ENCODE measurements at regions not wholly inside any gene's neighbourhood (a gene's known extent, or its start where the extent isn't known, plus 50 kb on each side); places are given as distances from the start of the nearest gene placed in this dataset.

GRCh38 chr16:66315210-66315825 lies 51.2 kb upstream of the CDH5 start:
- ATAC-seq = peak; percentile 85
- peaks cover 9% of the 10 kb centered on the region for H3K4me1 Mint-ChIP-seq
- no peak overlapping the region for H3K27ac Mint-ChIP-seq
- DNase-seq = peak in 2 of 3 donors; percentile 14 to 32
- no peak overlapping the region for H3K4me3 Mint-ChIP-seq
- peaks cover 39% of the 10 kb centered on the region for H3K27me3 Mint-ChIP-seq
- peaks cover 4% of the 10 kb centered on the region for H3K36me3 Mint-ChIP-seq (ENCODE audit: low read depth)
- no peaks in the 10 kb centered on the region for H3K9me3 ChIP-seq (ENCODE audit: control insufficient read depth, low read length, poor library complexity, severe bottlenecking)

GRCh38 chr16:66311306-66311705 lies 55.2 kb upstream of the CDH5 start:
- H3K27ac Mint-ChIP-seq = no peak overlapping the region

DNA sequence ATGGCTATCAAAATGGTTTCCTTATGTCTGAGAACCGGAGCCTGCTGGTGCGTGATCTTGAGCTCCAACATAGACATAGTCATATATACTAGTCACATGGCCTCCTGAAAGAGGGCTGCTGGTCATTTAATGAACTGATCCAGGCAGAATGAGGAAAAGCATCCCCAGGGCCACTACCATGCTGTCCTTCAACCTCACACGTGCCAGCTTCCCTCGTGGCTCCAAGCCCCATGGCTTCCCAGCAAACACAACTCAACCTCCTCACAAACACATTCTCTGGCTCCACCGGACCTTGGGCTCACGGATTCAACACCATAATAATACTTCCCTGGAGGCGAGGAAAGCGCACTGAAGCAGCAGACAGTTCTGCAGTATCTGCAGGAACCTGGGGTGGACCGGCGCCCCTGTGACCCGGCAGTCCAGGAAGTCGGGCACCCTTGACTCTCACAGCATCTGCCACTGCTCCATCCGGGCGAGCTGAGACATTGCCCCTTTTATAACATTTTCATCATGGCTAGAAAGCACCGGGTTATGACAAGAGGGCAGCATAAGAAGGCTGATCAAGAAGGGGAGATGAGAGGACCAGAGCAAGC lies 57.2 kb upstream of the CDH5 start:
- ATAC-seq = no peak
- Mint-ChIP-seq H3K27ac (no peak overlapping the region), H3K4me3 (no peak overlapping the region), H3K27me3 (peaks cover 52% of the 10 kb centered on the region), H3K4me1 (peaks cover 3% of the 10 kb centered on the region), H3K36me3 (ENCODE audit: low read depth) (peaks cover 3% of the 10 kb centered on the region)
- H3K9me3 ChIP-seq (ENCODE audit: control insufficient read depth, low read length, poor library complexity, severe bottlenecking) = no peaks in the 10 kb centered on the region
- no peak for DNase-seq

More at GRCh38 chr16:66311306-66311705, 55.2 kb upstream of the CDH5 start:
- H3K27me3 Mint-ChIP-seq = peaks cover 45% of the 10 kb centered on the region
- H3K4me1 Mint-ChIP-seq = peaks cover 6% of the 10 kb centered on the region
- peaks cover 3% of the 10 kb centered on the region for H3K36me3 Mint-ChIP-seq (ENCODE audit: low read depth)
- DNase-seq = no peak
- no peak for ATAC-seq
- H3K4me3 Mint-ChIP-seq = no peak overlapping the region
- no peaks in the 10 kb centered on the region for H3K9me3 ChIP-seq (ENCODE audit: control insufficient read depth, low read length, poor library complexity, severe bottlenecking)

- peaks cover 51% of the 10 kb centered on the region for H3K27me3 Mint-ChIP-seq
- H3K4me1 Mint-ChIP-seq = peaks cover 3% of the 10 kb centered on the region
- no peaks in the 10 kb centered on the region for H3K9me3 ChIP-seq (ENCODE audit: control insufficient read depth, low read length, poor library complexity, severe bottlenecking)
- ATAC-seq (no peak), DNase-seq (no peak)
- H3K36me3 Mint-ChIP-seq (ENCODE audit: low read depth) = peaks cover 3% of the 10 kb centered on the region
- H3K4me3 Mint-ChIP-seq = no peak overlapping the region
- no peak overlapping the region for H3K27ac Mint-ChIP-seq
Measured at GRCh38 chr16:66308096-66308495, 58.4 kb upstream of the CDH5 start.

DNA sequence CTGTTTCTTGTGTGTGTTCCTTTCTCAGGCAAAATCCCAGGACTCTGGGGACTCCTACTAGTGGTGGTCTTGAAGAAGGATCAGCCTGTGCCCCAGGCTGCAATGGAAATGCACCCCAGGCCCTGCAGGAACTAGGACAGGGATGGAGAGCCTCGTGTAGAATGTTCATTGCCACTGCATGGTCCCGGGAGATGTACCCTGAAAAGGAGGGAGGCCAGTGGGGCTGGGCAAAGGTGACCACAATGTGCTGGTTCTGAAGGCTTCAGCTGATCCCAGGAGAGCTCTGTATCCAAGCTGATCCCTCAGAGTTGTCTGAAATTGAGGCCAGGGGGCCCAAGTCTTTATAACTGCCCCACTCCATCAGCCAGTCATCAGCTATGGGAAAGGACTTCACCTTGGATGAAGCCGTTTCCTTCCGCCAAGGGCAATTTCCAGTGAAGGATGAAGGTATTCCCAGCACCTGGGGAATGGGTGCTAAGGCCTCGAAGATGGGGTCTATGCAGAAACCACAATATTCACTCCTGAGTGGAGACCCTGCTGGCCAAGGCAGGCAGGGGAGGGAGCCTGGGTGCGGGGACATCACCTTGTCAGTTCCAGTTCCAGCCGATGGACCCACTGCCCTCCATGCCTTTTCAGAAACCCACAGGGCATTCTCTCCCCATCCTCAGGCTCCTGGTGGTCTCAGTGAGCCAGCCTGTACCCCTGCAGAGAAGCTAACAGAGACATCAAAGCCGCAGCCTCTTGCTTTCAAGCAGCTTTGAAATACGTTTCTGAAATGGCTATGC lies 59.9 kb upstream of the CDH5 start:
- ATAC-seq (no peak), DNase-seq (no peak)
- peaks cover 3% of the 10 kb centered on the region for H3K4me1 Mint-ChIP-seq
- no peak overlapping the region for H3K27ac Mint-ChIP-seq
- H3K9me3 ChIP-seq (ENCODE audit: control insufficient read depth, low read length, poor library complexity, severe bottlenecking) = no peaks in the 10 kb centered on the region
- peaks cover 3% of the 10 kb centered on the region for H3K36me3 Mint-ChIP-seq (ENCODE audit: low read depth)
- H3K4me3 Mint-ChIP-seq = peak overlapping the region; percentile 36
- H3K27me3 Mint-ChIP-seq = peaks cover 56% of the 10 kb centered on the region

DNA sequence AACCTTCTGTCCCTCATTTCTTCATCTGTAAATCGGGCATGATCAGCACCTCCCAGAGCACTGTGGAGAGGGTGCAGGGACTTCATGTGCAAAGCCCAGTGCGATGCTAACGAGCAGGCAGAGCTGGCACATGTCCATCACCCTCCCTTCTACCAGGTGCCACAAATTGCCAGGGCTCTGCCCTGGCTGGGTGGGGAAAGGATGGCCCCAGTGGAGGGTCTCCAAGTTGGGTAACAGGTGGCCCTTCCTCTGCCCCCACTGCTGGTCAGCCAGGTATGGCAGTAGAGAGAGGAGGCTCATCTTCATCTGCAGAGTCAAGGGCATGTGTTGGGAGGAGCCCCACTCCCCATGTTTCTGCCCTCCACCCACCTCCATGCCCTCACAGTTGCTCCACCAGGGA lies 61.5 kb upstream of the CDH5 start:
- DNase-seq (no peak), ATAC-seq (no peak)
- H3K27ac Mint-ChIP-seq = no peak overlapping the region
- no peaks in the 10 kb centered on the region for H3K4me1 Mint-ChIP-seq
- peaks cover 50% of the 10 kb centered on the region for H3K27me3 Mint-ChIP-seq
- H3K36me3 Mint-ChIP-seq (ENCODE audit: low read depth) = peaks cover 3% of the 10 kb centered on the region
- H3K9me3 ChIP-seq (ENCODE audit: control insufficient read depth, low read length, poor library complexity, severe bottlenecking) = no peaks in the 10 kb centered on the region
- H3K4me3 Mint-ChIP-seq = no peak overlapping the region

- Mint-ChIP-seq H3K4me3 (no peak overlapping the region), H3K4me1 (no peaks in the 10 kb centered on the region), H3K36me3 (ENCODE audit: low read depth) (peaks cover 3% of the 10 kb centered on the region), H3K27me3 (peaks cover 43% of the 10 kb centered on the region), H3K27ac (no peak overlapping the region)
- no peaks in the 10 kb centered on the region for H3K9me3 ChIP-seq (ENCODE audit: control insufficient read depth, low read length, poor library complexity, severe bottlenecking)
- ATAC-seq (no peak), DNase-seq (no peak)
Measured at GRCh38 chr16:66304151-66304550, 62.3 kb upstream of the CDH5 start.

- Mint-ChIP-seq H3K27me3 (peaks cover 12% of the 10 kb centered on the region), H3K27ac (no peak overlapping the region), H3K4me1 (no peaks in the 10 kb centered on the region), H3K4me3 (no peak overlapping the region), H3K36me3 (ENCODE audit: low read depth) (no peaks in the 10 kb centered on the region)
- no peak for ATAC-seq
- no peaks in the 10 kb centered on the region for H3K9me3 ChIP-seq (ENCODE audit: control insufficient read depth, low read length, poor library complexity, severe bottlenecking)
- DNase-seq = no peak
Measured at GRCh38 chr16:66300501-66300900, 66.0 kb upstream of the CDH5 start.

GRCh38 chr16:66300037-66300436 lies 66.5 kb upstream of the CDH5 start:
- Mint-ChIP-seq H3K36me3 (ENCODE audit: low read depth) (no peaks in the 10 kb centered on the region), H3K4me3 (no peak overlapping the region), H3K27me3 (peaks cover 12% of the 10 kb centered on the region), H3K4me1 (no peaks in the 10 kb centered on the region), H3K27ac (no peak overlapping the region)
- no peaks in the 10 kb centered on the region for H3K9me3 ChIP-seq (ENCODE audit: control insufficient read depth, low read length, poor library complexity, severe bottlenecking)
- ATAC-seq (no peak), DNase-seq (no peak)

DNA sequence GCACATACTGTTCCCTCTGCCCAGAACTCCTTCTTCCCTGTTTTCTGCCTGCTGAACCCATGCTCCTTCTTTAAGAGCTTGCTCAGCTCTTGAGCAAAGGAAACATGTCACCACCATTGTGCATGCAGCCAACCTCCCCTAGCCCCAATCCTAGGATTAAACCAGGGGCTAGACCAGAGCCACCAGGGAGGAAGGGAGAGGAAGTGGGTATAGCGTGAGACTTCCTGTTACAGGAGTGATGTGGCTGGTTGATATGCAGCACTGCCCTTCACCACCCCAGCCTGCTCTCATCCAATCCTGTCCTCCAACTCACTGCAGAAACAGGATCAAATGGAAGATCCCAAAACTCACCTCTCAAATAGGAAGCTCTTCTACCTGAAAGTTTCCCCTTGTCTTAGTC lies 67.1 kb upstream of the CDH5 start:
- DNase-seq (no peak), ATAC-seq (no peak)
- no peaks in the 10 kb centered on the region for H3K4me1 Mint-ChIP-seq
- H3K36me3 Mint-ChIP-seq (ENCODE audit: low read depth) = no peaks in the 10 kb centered on the region
- H3K27me3 Mint-ChIP-seq = peaks cover 16% of the 10 kb centered on the region
- H3K4me3 Mint-ChIP-seq = no peak overlapping the region
- H3K9me3 ChIP-seq (ENCODE audit: control insufficient read depth, low read length, poor library complexity, severe bottlenecking) = no peaks in the 10 kb centered on the region
- H3K27ac Mint-ChIP-seq = no peak overlapping the region

DNA sequence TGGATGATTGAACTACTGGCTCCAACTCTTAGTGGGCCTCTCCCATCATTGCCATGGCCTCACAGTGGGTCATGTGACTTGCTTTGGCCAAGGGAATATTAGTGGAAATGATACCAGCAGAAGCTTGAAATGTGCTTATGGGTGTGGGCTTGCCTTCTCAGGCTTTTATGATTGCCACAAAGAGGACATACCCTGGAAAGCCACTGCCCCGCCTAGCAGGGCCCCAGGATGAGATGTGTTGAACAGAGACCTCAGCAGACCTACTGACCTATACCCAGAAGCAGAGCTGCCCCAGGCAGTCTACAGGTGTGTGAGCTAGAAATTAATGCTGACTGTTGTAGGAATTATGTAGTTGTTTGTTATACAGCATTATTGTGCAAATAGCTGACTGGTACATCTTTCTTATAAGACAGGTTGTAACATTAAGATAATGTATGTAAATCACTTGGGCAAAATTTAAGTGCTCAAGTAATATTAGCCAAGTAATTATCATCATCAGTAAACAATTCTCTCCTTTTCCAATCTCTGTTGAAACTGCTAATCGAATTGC lies 67.8 kb upstream of the CDH5 start:
- DNase-seq = no peak
- no peaks in the 10 kb centered on the region for H3K36me3 Mint-ChIP-seq (ENCODE audit: low read depth)
- H3K27ac Mint-ChIP-seq = no peak overlapping the region
- no peak overlapping the region for H3K4me3 Mint-ChIP-seq
- H3K4me1 Mint-ChIP-seq = no peaks in the 10 kb centered on the region
- peaks cover 24% of the 10 kb centered on the region for H3K27me3 Mint-ChIP-seq
- ATAC-seq = no peak
- H3K9me3 ChIP-seq (ENCODE audit: control insufficient read depth, low read length, poor library complexity, severe bottlenecking) = no peaks in the 10 kb centered on the region

GRCh38 chr16:66298006-66298405 lies 68.5 kb upstream of the CDH5 start:
- Mint-ChIP-seq H3K4me1 (no peaks in the 10 kb centered on the region), H3K36me3 (ENCODE audit: low read depth) (peaks cover 4% of the 10 kb centered on the region), H3K27me3 (peaks cover 25% of the 10 kb centered on the region), H3K27ac (no peak overlapping the region), H3K4me3 (no peak overlapping the region)
- DNase-seq = no peak
- ATAC-seq = no peak
- H3K9me3 ChIP-seq (ENCODE audit: control insufficient read depth, low read length, poor library complexity, severe bottlenecking) = no peaks in the 10 kb centered on the region

- Mint-ChIP-seq H3K4me1 (peaks cover 3% of the 10 kb centered on the region), H3K36me3 (ENCODE audit: low read depth) (peaks cover 9% of the 10 kb centered on the region), H3K4me3 (no peak overlapping the region), H3K27me3 (peaks cover 29% of the 10 kb centered on the region), H3K27ac (no peak overlapping the region)
- no peaks in the 10 kb centered on the region for H3K9me3 ChIP-seq (ENCODE audit: control insufficient read depth, low read length, poor library complexity, severe bottlenecking)
- ATAC-seq (no peak), DNase-seq (no peak)
Measured at GRCh38 chr16:66296591-66296990, 69.9 kb upstream of the CDH5 start.
